Skin epidermis (tissue), 12 donors: ENCODE measurements at regions not wholly inside any gene's neighbourhood (a gene's known extent, or its start where the extent isn't known, plus 50 kb on each side); places are given as distances from the start of the nearest gene placed in this dataset.

Source experiments
- H3K27ac ChIP-seq, 21 experiments: fragments of 200-600 bp; sonication (generic) in 11 of 21; one replicate each; pipeline ENCODE4 v1.5.0; 2020; ENCODE audit warnings: mild to moderate bottlenecking in 3 of 21, inconsistent platforms in 2 of 21, moderate library complexity in 2 of 21
- H3K4me3 ChIP-seq, 7 experiments: fragments of 200-600 bp; sonication (generic) in 2 of 7; one replicate each; pipeline ENCODE4 v1.5.0; 2020; ENCODE audit warnings: inconsistent platforms in 2 of 7, mild to moderate bottlenecking in 2 of 7, moderate library complexity in 1 of 7

GRCh38 chr1:164021813-164022212 lies 537.2 kb upstream of the PBX1 start:
- Histone ChIP-seq H3K4me3 (no peak overlapping the region), H3K27ac (no peak overlapping the region)

DNA sequence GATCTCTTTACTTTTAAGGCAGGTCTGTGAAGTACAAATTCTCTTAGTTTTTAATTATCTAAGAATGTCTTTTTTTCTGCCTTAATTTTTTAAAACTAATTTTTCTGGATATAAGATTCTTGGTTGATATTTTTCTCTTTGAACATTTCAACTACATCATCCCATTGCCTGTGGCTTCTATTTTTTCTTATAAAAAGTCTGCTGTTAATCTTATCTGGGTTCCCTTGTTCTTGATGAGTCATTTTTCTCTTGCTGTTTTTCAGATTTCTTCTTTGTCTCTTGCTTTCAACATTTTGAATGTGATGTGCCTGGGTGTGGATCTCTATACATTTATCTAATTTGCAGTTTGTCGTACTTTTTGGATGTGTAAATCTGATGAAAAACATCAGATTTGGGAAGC lies 525.2 kb upstream of the PBX1 start:
- H3K27ac ChIP-seq: no peak overlapping the region
- no peak overlapping the region for H3K4me3 ChIP-seq

GRCh38 chr1:164040754-164041153 lies 518.2 kb upstream of the PBX1 start:
- Histone ChIP-seq H3K4me3 (no peak overlapping the region), H3K27ac (no peak overlapping the region)

DNA sequence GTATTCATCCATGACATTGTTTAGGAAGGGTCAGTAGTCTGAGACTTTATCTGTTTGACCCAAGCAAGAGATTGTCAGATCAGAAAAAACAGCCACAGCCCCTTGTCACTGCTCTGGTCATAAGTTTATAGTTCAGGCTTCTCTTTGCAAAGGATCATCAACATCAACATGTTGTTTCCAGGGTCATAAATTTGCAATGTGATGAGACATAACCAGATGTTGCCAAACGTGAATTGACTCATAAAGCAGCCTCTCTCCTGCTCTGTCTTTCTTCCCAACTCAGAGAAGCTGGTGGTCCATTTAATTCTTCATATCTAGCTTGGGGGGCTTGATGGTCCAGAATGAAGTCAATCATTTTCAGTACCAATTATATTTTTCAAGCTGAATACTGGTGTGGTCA lies 507.2 kb upstream of the PBX1 start:
- no peak overlapping the region for H3K27ac ChIP-seq
- no peak overlapping the region for H3K4me3 ChIP-seq

- no peak overlapping the region for H3K27ac ChIP-seq
Measured at GRCh38 chr1:164054331-164054730, 504.7 kb upstream of the PBX1 start.

GRCh38 chr1:164058198-164058597 lies 500.8 kb upstream of the PBX1 start:
- no peak overlapping the region for H3K4me3 ChIP-seq

More at GRCh38 chr1:164054331-164054730, 504.7 kb upstream of the PBX1 start:
- H3K4me3 ChIP-seq: no peak overlapping the region

GRCh38 chr1:164061528-164061927 lies 497.5 kb upstream of the PBX1 start:
- no peak overlapping the region for H3K4me3 ChIP-seq
- no peak overlapping the region for H3K27ac ChIP-seq

More at GRCh38 chr1:164058198-164058597, 500.8 kb upstream of the PBX1 start:
- no peak overlapping the region for H3K27ac ChIP-seq

- Histone ChIP-seq H3K27ac (no peak overlapping the region), H3K4me3 (no peak overlapping the region)
Measured at GRCh38 chr1:164064501-164064900, 494.5 kb upstream of the PBX1 start.

- no peak overlapping the region for H3K4me3 ChIP-seq
- H3K27ac ChIP-seq: no peak overlapping the region
Measured at GRCh38 chr1:164071288-164071687, 487.7 kb upstream of the PBX1 start.

GRCh38 chr1:164086832-164087231 lies 472.2 kb upstream of the PBX1 start:
- H3K4me3 ChIP-seq: no peak overlapping the region

GRCh38 chr1:164087906-164088453 lies 471.0 kb upstream of the PBX1 start:
- Histone ChIP-seq H3K4me3 (no peak overlapping the region), H3K27ac (no peak overlapping the region)

More at GRCh38 chr1:164086832-164087231, 472.2 kb upstream of the PBX1 start:
- no peak overlapping the region for H3K27ac ChIP-seq

GRCh38 chr1:164092603-164093353 lies 466.2 kb upstream of the PBX1 start:
- no peak overlapping the region for H3K4me3 ChIP-seq
- no peak overlapping the region for H3K27ac ChIP-seq

DNA sequence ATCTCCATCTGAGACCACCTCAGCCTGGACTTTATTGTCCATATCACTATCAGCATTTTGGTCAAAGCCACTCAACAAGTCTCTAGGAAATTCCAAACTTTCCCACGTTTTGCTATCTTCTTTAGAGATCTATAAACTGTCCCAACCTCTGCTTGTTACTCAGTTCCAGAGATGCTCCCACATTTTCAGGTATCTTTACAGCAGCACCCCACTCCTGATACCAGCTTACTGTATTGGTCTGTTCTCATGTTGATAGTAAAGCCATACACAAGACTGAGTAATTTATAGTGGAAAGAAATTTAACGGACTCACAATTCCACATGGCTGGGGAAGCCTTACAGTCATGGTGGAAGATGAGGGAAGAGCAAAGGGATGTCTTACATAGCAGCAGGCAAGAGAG lies 465.4 kb upstream of the PBX1 start:
- Histone ChIP-seq H3K4me3 (no peak overlapping the region), H3K27ac (no peak overlapping the region)

- Histone ChIP-seq H3K27ac (no peak overlapping the region), H3K4me3 (no peak overlapping the region)
Measured at GRCh38 chr1:164101802-164102201, 457.2 kb upstream of the PBX1 start.

DNA sequence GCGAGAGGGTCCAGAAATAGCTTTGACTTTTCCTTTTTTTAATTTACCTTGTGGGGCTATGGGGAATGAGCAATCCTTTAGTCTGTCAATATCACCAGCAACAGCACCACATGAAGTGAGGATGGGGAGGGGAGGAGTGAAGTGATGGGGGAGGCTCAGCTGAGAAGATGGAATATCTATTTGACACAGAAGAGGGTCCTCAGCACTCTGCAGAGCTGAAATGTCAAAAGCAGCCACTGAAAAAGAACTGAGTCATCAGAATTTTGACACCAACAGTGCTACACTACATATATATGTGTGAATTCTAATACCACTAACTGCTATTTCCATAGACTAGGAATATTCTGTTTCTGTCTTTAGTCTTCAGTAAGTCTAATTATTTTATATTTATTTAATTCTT lies 427.0 kb upstream of the PBX1 start:
- Histone ChIP-seq H3K4me3 (no peak overlapping the region), H3K27ac (no peak overlapping the region)

DNA sequence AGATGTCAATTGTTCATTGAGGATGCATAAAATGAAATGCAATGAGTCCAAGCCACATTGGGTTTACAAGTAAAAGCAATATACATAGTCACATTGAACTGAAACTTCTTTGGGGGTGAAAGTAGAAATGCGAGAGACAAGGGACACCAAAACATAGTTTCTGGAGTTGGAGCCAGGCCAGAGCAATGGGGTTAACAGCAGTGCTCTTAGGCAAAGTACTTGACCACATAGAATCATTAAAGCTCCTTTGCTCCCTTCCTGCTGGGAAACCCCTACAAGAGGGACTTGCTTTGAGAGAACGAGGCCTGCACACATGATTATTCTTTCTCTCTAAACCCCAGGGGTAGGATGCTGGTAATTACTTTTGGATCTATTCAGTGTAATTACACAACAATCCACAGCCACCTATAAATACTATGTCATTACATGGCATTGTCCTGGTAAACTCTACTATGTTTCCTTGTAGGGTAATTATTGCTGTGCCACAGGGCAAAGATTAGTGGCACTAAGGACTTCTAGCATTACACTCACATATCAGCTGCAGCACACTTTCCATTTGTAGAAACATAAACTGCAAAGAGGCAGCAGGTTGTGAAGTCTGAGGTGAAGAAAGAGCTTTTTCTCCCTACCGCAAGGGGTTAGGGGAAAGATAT lies 421.6 kb upstream of the PBX1 start:
- Histone ChIP-seq H3K4me3 (no peak overlapping the region), H3K27ac (no peak overlapping the region)

DNA sequence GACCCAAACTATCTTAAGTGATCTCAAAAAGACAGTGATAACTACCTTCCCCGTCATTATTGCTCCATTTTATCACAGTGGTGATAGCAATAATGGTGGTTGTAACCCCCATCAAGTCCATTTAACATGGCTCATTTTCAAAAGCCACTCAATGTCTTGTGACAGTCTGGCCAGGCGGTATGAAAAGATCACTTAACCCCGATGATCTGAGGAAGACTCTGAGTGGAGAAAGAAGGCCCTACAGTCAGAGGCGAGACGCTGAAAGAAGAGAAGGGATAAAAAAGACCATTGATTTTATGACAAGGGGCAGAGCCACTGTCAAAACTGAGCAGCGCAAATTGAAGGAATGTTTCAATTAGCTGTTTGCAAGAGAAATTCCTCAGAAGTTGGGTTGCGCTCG lies 417.2 kb upstream of the PBX1 start:
- Histone ChIP-seq H3K27ac (no peak overlapping the region), H3K4me3 (no peak overlapping the region)

GRCh38 chr1:164154622-164155021 lies 404.4 kb upstream of the PBX1 start:
- Histone ChIP-seq H3K27ac (no peak overlapping the region), H3K4me3 (no peak overlapping the region)

DNA sequence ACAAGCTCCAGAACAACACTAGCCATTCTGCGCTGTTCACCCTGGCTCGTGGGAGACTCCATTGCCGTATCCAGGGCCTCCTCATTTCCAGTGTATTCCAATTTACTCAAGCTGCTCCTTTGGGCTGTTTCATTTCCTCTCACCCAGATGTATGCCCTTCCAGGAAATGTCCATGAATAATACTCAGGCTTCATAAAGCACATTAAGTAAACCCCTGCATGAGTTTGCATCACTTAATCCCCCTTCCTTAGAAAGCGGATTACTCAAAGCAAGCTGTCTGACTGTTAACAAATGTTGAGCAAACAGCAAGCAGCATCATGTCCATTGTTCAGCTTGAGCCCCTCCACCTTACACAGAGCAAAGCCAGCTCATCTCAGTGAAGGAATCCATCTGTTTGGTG lies 403.6 kb upstream of the PBX1 start:
- Histone ChIP-seq H3K4me3 (no peak overlapping the region), H3K27ac (no peak overlapping the region)

DNA sequence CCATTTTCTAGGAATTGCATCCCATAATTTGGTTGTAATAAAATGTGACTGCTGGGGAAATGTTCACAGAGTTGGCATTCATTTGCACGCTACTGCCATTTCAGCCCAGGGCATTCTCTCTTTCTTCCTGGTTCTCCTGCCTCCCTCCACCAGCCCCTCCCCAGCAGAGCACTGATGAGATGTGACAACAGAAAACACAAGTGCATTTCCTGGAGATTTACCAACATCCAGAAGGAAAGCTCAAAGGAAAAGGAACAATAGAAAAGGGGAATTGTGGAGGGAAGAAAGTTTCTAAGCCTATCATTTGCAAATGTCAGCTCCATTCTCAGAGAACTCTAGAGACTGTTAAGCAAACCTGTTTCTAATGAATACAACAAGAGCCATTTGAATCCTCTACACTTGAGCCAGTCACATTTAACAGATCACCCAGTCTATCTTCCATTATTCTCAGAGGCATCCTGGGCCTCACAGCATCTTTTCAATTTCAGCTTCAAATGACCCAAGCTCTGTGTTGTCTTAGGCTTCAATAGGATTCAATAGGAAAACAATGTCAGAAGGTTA lies 395.6 kb upstream of the PBX1 start:
- Histone ChIP-seq H3K4me3 (no peak overlapping the region), H3K27ac (no peak overlapping the region)

DNA sequence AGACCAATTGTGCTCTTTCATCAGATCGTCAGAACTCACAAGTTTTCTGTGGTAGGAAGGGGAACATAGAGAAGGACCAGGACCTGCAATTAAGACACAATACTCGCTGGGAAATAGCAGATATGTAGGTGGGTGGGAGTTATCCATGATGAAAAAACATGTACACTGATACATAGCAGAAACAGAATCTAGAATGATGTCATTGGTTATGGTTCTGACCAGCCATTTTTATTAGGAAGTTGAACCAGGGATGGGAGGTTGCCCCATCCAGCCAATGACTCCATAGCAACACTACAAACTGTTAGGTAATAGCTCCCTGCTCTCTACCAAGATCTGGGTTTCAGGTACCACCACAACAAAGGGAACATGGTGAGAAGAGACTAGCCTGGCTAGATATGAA lies 393.5 kb upstream of the PBX1 start:
- Histone ChIP-seq H3K4me3 (no peak overlapping the region), H3K27ac (no peak overlapping the region)
